PFSK-1 (cell line): ENCODE measurements at regions not wholly inside any gene's neighbourhood (a gene's known extent, or its start where the extent isn't known, plus 50 kb on each side); places are given as distances from the start of the nearest gene placed in this dataset.

Source experiments
- FOXP2 ChIP-seq: optimal IDR thresholded peaks from 2 replicates; pipeline ENCODE3; 2011; ENCODE audit warnings: borderline replicate concordance, control low read depth, inconsistent platforms; ENCODE audit not compliant: insufficient read depth; ENCODE audit errors: extremely low read length, extremely low read depth
- POLR2AphosphoS5 ChIP-seq: IDR thresholded peaks from 2 replicates; pipeline ENCODE4 v1.6.1; 2012; ENCODE audit warnings: low read depth, mild to moderate bottlenecking, control low read depth, low read length, moderate library complexity
- SIN3A ChIP-seq: IDR thresholded peaks from 2 replicates; pipeline ENCODE4 v1.6.1; 2012; ENCODE audit warnings: mild to moderate bottlenecking, low read length, moderate library complexity, borderline replicate concordance; ENCODE audit not compliant: insufficient read depth
- TAF1 ChIP-seq: IDR thresholded peaks from 2 replicates; pipeline ENCODE4 v1.6.1; 2012; ENCODE audit warnings: low read length, control low read depth, borderline replicate concordance; ENCODE audit not compliant: insufficient read depth
- TF ChIP-seq, protein P1 (sequence below), 2 experiments: IDR thresholded peaks; 2 replicates each; pipeline versions ENCODE4 v1.6.1 to v1.8.0; 2011 to 2012; ENCODE audit warnings: low read depth in 2 of 2, low read length in 2 of 2, control low read depth in 1 of 2, inconsistent platforms in 1 of 2, mild to moderate bottlenecking in 1 of 2, moderate library complexity in 1 of 2; ENCODE audit not compliant: insufficient read depth in 1 of 2

DNA sequence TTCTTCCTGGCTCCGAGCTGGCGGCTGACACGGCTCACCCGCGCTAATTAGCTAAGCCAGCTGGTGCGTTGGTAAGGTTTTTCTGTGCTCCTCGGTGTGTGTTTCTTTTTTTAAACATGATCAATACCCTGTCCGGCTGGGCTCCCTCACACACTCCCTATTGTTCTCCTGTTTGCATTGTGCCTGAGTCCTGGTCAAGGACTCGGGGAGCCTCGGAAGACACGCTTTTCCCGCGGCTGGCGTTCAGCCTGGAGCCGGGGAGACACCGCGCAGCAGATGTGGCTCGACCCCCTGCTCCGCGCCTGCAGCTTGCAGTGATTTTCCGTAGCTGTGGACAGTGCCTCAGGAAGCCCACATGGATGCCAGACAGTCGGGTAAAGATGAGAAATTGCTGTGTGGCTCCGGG is 454.9 kb upstream of the CADM1 start:
- no peak for TF ChIP-seq SIN3A
- TF ChIP-seq FOXP2: no peak
- TF ChIP-seq, protein P1, sequence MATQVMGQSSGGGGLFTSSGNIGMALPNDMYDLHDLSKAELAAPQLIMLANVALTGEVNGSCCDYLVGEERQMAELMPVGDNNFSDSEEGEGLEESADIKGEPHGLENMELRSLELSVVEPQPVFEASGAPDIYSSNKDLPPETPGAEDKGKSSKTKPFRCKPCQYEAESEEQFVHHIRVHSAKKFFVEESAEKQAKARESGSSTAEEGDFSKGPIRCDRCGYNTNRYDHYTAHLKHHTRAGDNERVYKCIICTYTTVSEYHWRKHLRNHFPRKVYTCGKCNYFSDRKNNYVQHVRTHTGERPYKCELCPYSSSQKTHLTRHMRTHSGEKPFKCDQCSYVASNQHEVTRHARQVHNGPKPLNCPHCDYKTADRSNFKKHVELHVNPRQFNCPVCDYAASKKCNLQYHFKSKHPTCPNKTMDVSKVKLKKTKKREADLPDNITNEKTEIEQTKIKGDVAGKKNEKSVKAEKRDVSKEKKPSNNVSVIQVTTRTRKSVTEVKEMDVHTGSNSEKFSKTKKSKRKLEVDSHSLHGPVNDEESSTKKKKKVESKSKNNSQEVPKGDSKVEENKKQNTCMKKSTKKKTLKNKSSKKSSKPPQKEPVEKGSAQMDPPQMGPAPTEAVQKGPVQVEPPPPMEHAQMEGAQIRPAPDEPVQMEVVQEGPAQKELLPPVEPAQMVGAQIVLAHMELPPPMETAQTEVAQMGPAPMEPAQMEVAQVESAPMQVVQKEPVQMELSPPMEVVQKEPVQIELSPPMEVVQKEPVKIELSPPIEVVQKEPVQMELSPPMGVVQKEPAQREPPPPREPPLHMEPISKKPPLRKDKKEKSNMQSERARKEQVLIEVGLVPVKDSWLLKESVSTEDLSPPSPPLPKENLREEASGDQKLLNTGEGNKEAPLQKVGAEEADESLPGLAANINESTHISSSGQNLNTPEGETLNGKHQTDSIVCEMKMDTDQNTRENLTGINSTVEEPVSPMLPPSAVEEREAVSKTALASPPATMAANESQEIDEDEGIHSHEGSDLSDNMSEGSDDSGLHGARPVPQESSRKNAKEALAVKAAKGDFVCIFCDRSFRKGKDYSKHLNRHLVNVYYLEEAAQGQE (IDR thresholded peaks at IDR 0.05; ENCODE audit: insufficient read depth in 1 of 2, low read depth in 2 of 2, low read length in 2 of 2): no peak
- no peak for TF ChIP-seq TAF1
- TF ChIP-seq POLR2AphosphoS5: no peak

DNA sequence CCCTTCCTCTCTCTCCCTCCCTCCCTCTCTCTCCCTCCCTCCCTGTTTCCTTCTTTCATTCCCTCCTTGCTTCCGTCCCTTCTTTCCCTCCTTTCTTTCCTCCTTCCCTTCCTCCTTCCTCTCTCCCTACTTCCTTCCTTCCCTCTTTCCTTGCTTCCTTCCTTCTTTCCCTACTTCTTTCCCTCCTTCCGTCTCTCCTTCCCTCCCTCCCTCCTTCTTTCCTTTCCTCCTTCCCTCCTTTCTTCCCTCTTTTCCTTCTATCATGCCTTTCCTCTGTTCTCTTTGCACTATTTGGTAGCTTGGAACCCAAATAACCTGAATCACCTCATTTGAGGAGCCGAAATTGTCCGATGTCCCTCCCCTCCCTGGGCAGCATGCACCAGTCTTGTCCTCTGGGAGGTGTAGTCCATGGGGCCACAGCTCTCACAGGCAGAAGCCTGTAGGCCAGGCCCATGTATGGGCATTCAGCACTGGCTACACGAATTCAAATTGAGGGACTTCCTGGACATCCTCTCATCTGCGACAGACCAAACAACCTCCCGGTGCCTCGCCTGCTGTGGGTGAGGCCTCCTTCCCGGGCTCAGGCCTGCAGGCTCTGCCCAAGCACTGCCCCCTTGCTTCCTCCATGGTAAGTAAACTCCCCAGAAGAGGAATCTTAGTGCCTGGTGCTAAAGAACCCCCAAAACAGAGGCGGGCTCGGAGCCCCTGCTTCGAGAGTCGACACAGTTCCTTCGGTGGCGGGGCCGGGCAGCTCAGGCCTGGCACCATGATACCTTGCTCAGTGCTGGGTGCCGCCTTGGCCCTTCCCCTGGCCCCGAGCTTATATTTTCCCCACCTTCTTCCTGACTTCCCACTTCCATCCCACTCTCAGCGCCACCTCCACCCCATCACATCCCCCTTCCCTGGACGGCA is 454.1 kb upstream of the CADM1 start:
- no peak for TF ChIP-seq FOXP2
- no peak for TF ChIP-seq TAF1
- TF ChIP-seq POLR2AphosphoS5: no peak
- TF ChIP-seq SIN3A: no peak
- TF ChIP-seq, protein P1 (IDR thresholded peaks at IDR 0.05; ENCODE audit: insufficient read depth in 1 of 2, low read depth in 2 of 2, low read length in 2 of 2): no peak

DNA sequence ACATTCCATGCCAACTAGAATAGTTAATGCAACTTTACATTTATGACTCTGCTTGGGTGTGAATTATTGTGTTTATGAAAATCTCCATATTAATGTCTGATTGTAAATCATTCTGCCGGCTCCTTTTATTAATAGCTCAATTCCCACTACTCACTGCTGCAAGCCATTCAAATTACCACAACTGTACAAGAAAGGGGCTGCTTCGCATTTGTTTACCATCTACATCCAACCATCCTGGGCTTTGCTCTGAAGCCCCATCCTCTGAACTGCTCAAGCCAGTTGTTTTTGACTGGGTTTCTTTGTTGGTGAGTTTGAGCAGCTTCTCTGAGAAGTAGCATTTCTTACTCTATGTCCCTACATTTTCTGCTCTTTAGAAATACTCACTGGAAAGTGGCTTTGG is 451.6 kb upstream of the CADM1 start:
- TF ChIP-seq POLR2AphosphoS5: no peak
- TF ChIP-seq FOXP2: no peak
- TF ChIP-seq TAF1: no peak
- TF ChIP-seq SIN3A: no peak
- TF ChIP-seq, protein P1 (IDR thresholded peaks at IDR 0.05; ENCODE audit: insufficient read depth in 1 of 2, low read depth in 2 of 2, low read length in 2 of 2): no peak

DNA sequence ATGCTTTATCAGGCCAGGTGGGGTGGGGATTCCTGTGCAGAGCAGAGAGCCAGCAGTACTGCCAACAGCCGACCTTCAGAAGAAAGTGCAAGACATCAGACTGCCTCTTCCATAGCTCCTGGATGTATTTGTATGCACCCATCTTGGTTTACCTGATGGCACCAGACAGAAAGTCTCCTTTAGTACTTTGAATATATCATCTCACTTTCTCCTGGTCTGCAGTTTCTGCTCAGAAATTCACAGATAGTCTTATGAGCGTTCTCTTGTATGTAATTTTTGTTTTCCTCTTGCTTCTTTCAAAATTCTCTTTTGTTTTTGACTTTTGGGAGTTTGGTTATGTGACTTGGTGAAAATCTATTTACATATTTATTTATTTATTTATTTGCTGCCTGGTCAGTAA is 446.4 kb upstream of the CADM1 start:
- TF ChIP-seq SIN3A (no peak), FOXP2 (no peak), POLR2AphosphoS5 (no peak), TAF1 (no peak)
- TF ChIP-seq, protein P1 (IDR thresholded peaks at IDR 0.05; ENCODE audit: insufficient read depth in 1 of 2, low read depth in 2 of 2, low read length in 2 of 2): no peak
